Esophagus muscularis mucosa (tissue), 4 donors: ENCODE measurements at regions not wholly inside any gene's neighbourhood (a gene's known extent, or its start where the extent isn't known, plus 50 kb on each side); places are given as distances from the start of the nearest gene placed in this dataset.

Source experiments
- EP300 ChIP-seq: sonication (generic); formaldehyde crosslinking; IDR thresholded peaks from one replicate; pipeline ENCODE4 v1.6.1; 2017; ENCODE audit warnings: antibody characterized with exemption
- POLR2A ChIP-seq: fragments of 450-650 bp; IDR thresholded peaks from one replicate; pipeline ENCODE4 v1.6.1; 2017; ENCODE audit warnings: antibody characterized with exemption, moderate library complexity, mild to moderate bottlenecking, low read depth
- TF ChIP-seq, protein P1 (sequence below), 3 experiments: fragments of 200-600 bp in 2 of 3; fragments of 450-650 bp in 1 of 3; sonication (generic) in 2 of 3; IDR thresholded peaks; one replicate each; pipeline ENCODE4 v1.5.1; 2017 to 2019; ENCODE audit warnings: antibody characterized with exemption in 3 of 3, mild to moderate bottlenecking in 2 of 3, moderate library complexity in 1 of 3

DNA sequence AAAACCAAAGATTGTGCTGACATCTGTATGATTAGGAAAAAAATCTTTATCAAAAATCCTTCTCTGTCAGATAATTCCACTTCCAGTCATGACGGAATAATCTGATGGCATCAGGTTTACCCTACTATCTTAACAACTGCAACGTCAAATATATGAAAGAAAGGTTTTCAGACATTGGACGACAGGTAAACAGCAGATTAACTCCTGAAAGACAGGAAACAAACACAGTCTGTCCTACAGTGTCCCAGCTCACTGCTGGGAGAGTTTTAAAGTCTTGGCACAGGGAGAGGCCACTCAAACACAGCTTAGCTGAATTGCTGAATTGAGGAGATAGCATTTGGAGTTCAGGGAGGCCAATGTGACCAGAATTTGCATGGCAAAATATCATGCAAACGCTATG lies 186.3 kb upstream of the KCTD7 start:
- TF ChIP-seq, protein P1, sequence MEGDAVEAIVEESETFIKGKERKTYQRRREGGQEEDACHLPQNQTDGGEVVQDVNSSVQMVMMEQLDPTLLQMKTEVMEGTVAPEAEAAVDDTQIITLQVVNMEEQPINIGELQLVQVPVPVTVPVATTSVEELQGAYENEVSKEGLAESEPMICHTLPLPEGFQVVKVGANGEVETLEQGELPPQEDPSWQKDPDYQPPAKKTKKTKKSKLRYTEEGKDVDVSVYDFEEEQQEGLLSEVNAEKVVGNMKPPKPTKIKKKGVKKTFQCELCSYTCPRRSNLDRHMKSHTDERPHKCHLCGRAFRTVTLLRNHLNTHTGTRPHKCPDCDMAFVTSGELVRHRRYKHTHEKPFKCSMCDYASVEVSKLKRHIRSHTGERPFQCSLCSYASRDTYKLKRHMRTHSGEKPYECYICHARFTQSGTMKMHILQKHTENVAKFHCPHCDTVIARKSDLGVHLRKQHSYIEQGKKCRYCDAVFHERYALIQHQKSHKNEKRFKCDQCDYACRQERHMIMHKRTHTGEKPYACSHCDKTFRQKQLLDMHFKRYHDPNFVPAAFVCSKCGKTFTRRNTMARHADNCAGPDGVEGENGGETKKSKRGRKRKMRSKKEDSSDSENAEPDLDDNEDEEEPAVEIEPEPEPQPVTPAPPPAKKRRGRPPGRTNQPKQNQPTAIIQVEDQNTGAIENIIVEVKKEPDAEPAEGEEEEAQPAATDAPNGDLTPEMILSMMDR (IDR thresholded peaks at IDR 0.05), result no peak
- no peak for TF ChIP-seq POLR2A
- TF ChIP-seq EP300, result no peak
